Kidney (tissue), 13 donors: ENCODE measurements at regions not wholly inside any gene's neighbourhood (a gene's known extent, or its start where the extent isn't known, plus 50 kb on each side); places are given as distances from the start of the nearest gene placed in this dataset.

Source experiments
- DNase-seq, 5 donors: peaks; one replicate each; pipeline ENCODE4 v3.0.0-alpha.2; 2013 to 2020
- FAIRE-seq: peaks from 2 replicates; lab custom pipeline; 2012; peaks lifted over from hg19 to GRCh38; lab: Jason Lieb, UNC
- H3K27ac ChIP-seq, 2 donors: one replicate each; pipeline ENCODE4 v1.7.0; 2013; ENCODE audit warnings: low read depth in 2 of 2, low read length in 2 of 2, inconsistent platforms in 1 of 2
- H3K27me3 ChIP-seq: one replicate; pipeline ENCODE4 v1.7.1; 2013; ENCODE audit warnings: low read length, inconsistent platforms; ENCODE audit not compliant: control insufficient read depth, insufficient read depth
- H3K36me3 ChIP-seq, 3 donors: one replicate each; pipeline versions ENCODE4 v1.7.0 to v1.7.1; 2013; ENCODE audit warnings: low read length in 3 of 3, control low read depth in 1 of 3, inconsistent platforms in 1 of 3; ENCODE audit not compliant: insufficient read depth in 3 of 3, control insufficient read depth in 2 of 3
- H3K4me1 ChIP-seq, 3 donors: one replicate each; pipeline versions ENCODE4 v1.7.0 to v1.7.1; 2013; ENCODE audit warnings: low read length in 3 of 3, inconsistent platforms in 1 of 3, low read depth in 1 of 3; ENCODE audit not compliant: control insufficient read depth in 2 of 3, insufficient read depth in 2 of 3
- H3K4me3 ChIP-seq, 3 donors: one replicate each; pipeline versions ENCODE4 v1.7.0 to v1.8.1; 2013; ENCODE audit warnings: low read length in 3 of 3, control low read depth in 1 of 3, inconsistent platforms in 1 of 3
- H3K9ac ChIP-seq, 3 donors: one replicate each; pipeline versions ENCODE4 v1.7.0 to v1.7.1; 2013; ENCODE audit warnings: low read length in 3 of 3, control low read depth in 1 of 3, inconsistent platforms in 1 of 3
- H3K9me3 ChIP-seq, 3 donors: one replicate each; pipeline versions ENCODE4 v1.7.0 to v1.7.1; 2013; ENCODE audit warnings: low read length in 3 of 3, control low read depth in 1 of 3, inconsistent platforms in 1 of 3; ENCODE audit not compliant: control insufficient read depth in 2 of 3, insufficient read depth in 1 of 3
- CTCF ChIP-seq: IDR thresholded peaks from 3 replicates; pipeline ENCODE4 v1.5.1; 2012; ENCODE audit warnings: mild to moderate bottlenecking, moderate library complexity, borderline replicate concordance; ENCODE audit not compliant: insufficient read depth; ENCODE audit errors: extremely low read depth
- intact Hi-C: fragments of 100-400 bp; cut with DNase I; formaldehyde crosslinking; loops from one replicate; pipeline ENCODE4 v1.11.1; 2022
- donor health status: control.
- donor health status: control.
- donor health status: control.
- donor health status: control.
- donor health status: control.
- donor health status: DM: yes; HTN: yes; CAD: no.
- donor health status: Normal renal cell carcinoma (clear cell type).

GRCh38 chr7:20896996-20897395, 110.3 kb upstream of the SP8 start:
- DNase-seq = no peak
- Histone ChIP-seq H3K4me1 (no peaks in the 10 kb centered on the region), H3K27me3 (no peaks in the 10 kb centered on the region), H3K36me3 (no peaks in the 10 kb centered on the region), H3K27ac (no peak overlapping the region), H3K9ac (no peak overlapping the region), H3K9me3 (no peaks in the 10 kb centered on the region), H3K4me3 (no peak overlapping the region)
- TF ChIP-seq CTCF = no peak
- FAIRE-seq = no peak
- intact Hi-C loops = no loop called here

- Histone ChIP-seq H3K36me3 (no peaks in the 10 kb centered on the region), H3K4me3 (no peak overlapping the region), H3K27ac (no peak overlapping the region), H3K9ac (no peak overlapping the region), H3K9me3 (no peaks in the 10 kb centered on the region), H3K4me1 (no peaks in the 10 kb centered on the region), H3K27me3 (no peaks in the 10 kb centered on the region)
- TF ChIP-seq CTCF = no peak
- FAIRE-seq (no peak), DNase-seq (no peak)
- intact Hi-C loops = no loop called here
Observed at GRCh38 chr7:20906801-20907453, 120.2 kb upstream of the SP8 start.

- TF ChIP-seq CTCF = no peak
Observed at GRCh38 chr7:20911081-20911480, 124.4 kb upstream of the SP8 start.

GRCh38 chr7:20913853-20914252, 127.2 kb upstream of the SP8 start:
- no peak for FAIRE-seq
- intact Hi-C loops = no loop called here
- no peak for DNase-seq
- Histone ChIP-seq H3K27me3 (no peaks in the 10 kb centered on the region), H3K27ac (no peak overlapping the region), H3K9me3 (no peaks in the 10 kb centered on the region), H3K36me3 (no peaks in the 10 kb centered on the region), H3K9ac (no peak overlapping the region), H3K4me1 (no peaks in the 10 kb centered on the region), H3K4me3 (no peak overlapping the region)
- no peak for TF ChIP-seq CTCF

More at GRCh38 chr7:20911081-20911480, 124.4 kb upstream of the SP8 start:
- Histone ChIP-seq H3K4me1 (no peaks in the 10 kb centered on the region), H3K27me3 (no peaks in the 10 kb centered on the region), H3K27ac (no peak overlapping the region), H3K4me3 (no peak overlapping the region), H3K9me3 (no peaks in the 10 kb centered on the region), H3K9ac (no peak overlapping the region), H3K36me3 (no peaks in the 10 kb centered on the region)
- no peak for FAIRE-seq
- intact Hi-C loops = no loop called here
- no peak for DNase-seq
